ENCODE measurements at regions not wholly inside any gene's neighbourhood (a gene's known extent, or its start where the extent isn't known, plus 50 kb on each side); places are given as distances from the start of the nearest gene placed in this dataset.

GRCh38 chr3:193754719-193755118, 161.7 kb downstream of the OPA1 start:
- DNase-seq (ENCODE audit: low read depth in 2 of 2), result no peak

- no peak for DNase-seq (ENCODE audit: low read depth in 2 of 2)
Measured at GRCh38 chr3:193756536-193756935, 163.5 kb downstream of the OPA1 start.

- no peak for DNase-seq (ENCODE audit: low read depth in 2 of 2)
Measured at GRCh38 chr3:193757457-193757856, 164.4 kb downstream of the OPA1 start.

- no peak for DNase-seq (ENCODE audit: low read depth in 2 of 2)
Measured at GRCh38 chr3:193761969-193762368, 169.0 kb downstream of the OPA1 start.

- no peak for DNase-seq (ENCODE audit: low read depth in 2 of 2)
Measured at GRCh38 chr3:193762657-193763056, 169.6 kb downstream of the OPA1 start.

- no peak for DNase-seq (ENCODE audit: low read depth in 2 of 2)
Measured at GRCh38 chr3:193764959-193765358, 172.0 kb downstream of the OPA1 start.

- DNase-seq (ENCODE audit: low read depth in 2 of 2), result no peak
Measured at GRCh38 chr3:193767353-193768069, 174.5 kb downstream of the OPA1 start.

GRCh38 chr3:193768070-193768394, 175.0 kb downstream of the OPA1 start:
- no peak for DNase-seq (ENCODE audit: low read depth in 2 of 2)

- no peak for DNase-seq (ENCODE audit: low read depth in 2 of 2)
Measured at GRCh38 chr3:193769437-193769836, 176.4 kb downstream of the OPA1 start.

- DNase-seq (ENCODE audit: low read depth in 2 of 2), result no peak
Measured at GRCh38 chr3:193771011-193771652, 178.1 kb downstream of the OPA1 start.

- DNase-seq (ENCODE audit: low read depth in 2 of 2), result no peak
Measured at GRCh38 chr3:193771653-193772421, 178.8 kb downstream of the OPA1 start.

GRCh38 chr3:193772422-193772763, 179.4 kb downstream of the OPA1 start:
- DNase-seq (ENCODE audit: low read depth in 2 of 2), result no peak

- no peak for DNase-seq (ENCODE audit: low read depth in 2 of 2)
Measured at GRCh38 chr3:193773266-193774220, 180.5 kb downstream of the OPA1 start.

GRCh38 chr3:193774272-193774915, 181.4 kb downstream of the OPA1 start:
- no peak for DNase-seq (ENCODE audit: low read depth in 2 of 2)

GRCh38 chr3:193774916-193775285, 181.9 kb downstream of the OPA1 start:
- no peak for DNase-seq (ENCODE audit: low read depth in 2 of 2)

GRCh38 chr3:193775421-193776077, 182.5 kb downstream of the OPA1 start:
- DNase-seq (ENCODE audit: low read depth in 2 of 2), result no peak

GRCh38 chr3:193776626-193777358, 183.8 kb downstream of the OPA1 start:
- no peak for DNase-seq (ENCODE audit: low read depth in 2 of 2)

- DNase-seq (ENCODE audit: low read depth in 2 of 2), result no peak
Measured at GRCh38 chr3:193777524-193777923, 184.5 kb downstream of the OPA1 start.

- DNase-seq (ENCODE audit: low read depth in 2 of 2), result no peak
Measured at GRCh38 chr3:193778676-193779075, 185.7 kb downstream of the OPA1 start.

GRCh38 chr3:193779933-193780332, 186.9 kb downstream of the OPA1 start:
- no peak for DNase-seq (ENCODE audit: low read depth in 2 of 2)

All from stimulated activated CD8-positive, alpha-beta memory T cell treated with anti-CD3 and anti-CD28 coated beads, Interleukin-15, amount 100 ng/mL, for 4 hours (primary cell).